ENCODE measurements at regions not wholly inside any gene's neighbourhood (a gene's known extent, or its start where the extent isn't known, plus 50 kb on each side); places are given as distances from the start of the nearest gene placed in this dataset.

DNA sequence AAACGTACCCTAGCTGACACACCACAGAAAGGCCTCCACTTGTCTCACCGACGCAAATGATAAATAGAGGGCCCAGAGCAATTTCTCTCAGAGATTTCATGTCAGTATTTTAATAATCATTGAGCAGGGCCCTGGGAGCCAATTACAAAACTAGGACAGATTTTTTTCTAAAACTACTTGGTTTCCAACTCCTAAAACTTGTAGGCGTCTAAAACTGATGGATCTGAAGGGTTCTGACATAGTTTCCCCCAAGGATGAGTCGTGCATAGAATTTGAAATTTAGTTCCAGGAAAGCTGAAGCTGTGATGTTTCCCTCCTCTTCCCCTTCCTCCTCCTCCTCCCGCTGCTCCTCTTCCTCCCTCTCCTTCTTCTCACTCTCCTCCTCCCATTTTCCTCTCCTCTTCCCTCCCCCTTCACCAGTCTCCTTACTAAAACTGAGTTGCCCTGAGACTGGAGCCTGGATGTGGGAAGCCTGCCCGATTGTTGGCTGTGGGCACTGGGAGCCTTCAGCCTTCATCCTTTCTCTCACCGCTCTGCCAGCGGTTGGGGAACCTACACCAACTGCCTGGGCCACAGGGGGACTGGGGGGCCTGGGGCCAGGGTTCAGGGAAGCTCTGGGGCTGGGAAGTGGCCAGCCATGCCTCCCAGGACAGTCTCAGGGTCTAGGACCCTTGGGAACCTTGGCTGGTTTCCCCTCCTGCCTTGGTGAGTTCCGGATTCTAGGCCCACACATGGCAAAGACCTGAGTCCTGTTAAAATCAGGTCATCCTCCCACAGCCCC is 73.9 kb upstream of the SLC6A11 start:
- H3K27ac ChIP-seq (ENCODE audit: extremely low read length, insufficient read depth, low read length): no peak overlapping the region
- no peaks in the 10 kb centered on the region for H3K36me3 ChIP-seq (replicated peaks in 1 of 2; ENCODE audit: control insufficient read depth in 1 of 2, insufficient read depth in 2 of 2, low read length in 2 of 2)
- no peaks in the 10 kb centered on the region for H3K79me2 ChIP-seq (ENCODE audit: insufficient read depth, low read length)
- 22% methylated on average over 9 of the region's 10 CpGs for WGBS (ENCODE audit: low lambda C conversion rate)
- no TSS peak for BruUV-seq (replicated peaks)
- no peak overlapping the region for H2AFZ ChIP-seq (ENCODE audit: low read length)
- H3K9me3 ChIP-seq (ENCODE audit: low read length): no peaks in the 10 kb centered on the region
- H3K9ac ChIP-seq (ENCODE audit: insufficient read depth, low read depth, low read length): no peak overlapping the region
- in situ Hi-C loops (cut with HindIII; ENCODE audit: extremely low pct_ligation_motif_present, low pct_unique_long_range_greater_than_20kb): no loop called here
- DNase-seq (ENCODE audit: low spot score) (no peak), FAIRE-seq (no peak), ATAC-seq (no peak)
- no peak for TF ChIP-seq ZNF337 (CRISPR knock-in tag; IDR thresholded peaks at IDR 0.05; ENCODE audit: borderline replicate concordance, low read depth)
- TF ChIP-seq, protein P1, sequence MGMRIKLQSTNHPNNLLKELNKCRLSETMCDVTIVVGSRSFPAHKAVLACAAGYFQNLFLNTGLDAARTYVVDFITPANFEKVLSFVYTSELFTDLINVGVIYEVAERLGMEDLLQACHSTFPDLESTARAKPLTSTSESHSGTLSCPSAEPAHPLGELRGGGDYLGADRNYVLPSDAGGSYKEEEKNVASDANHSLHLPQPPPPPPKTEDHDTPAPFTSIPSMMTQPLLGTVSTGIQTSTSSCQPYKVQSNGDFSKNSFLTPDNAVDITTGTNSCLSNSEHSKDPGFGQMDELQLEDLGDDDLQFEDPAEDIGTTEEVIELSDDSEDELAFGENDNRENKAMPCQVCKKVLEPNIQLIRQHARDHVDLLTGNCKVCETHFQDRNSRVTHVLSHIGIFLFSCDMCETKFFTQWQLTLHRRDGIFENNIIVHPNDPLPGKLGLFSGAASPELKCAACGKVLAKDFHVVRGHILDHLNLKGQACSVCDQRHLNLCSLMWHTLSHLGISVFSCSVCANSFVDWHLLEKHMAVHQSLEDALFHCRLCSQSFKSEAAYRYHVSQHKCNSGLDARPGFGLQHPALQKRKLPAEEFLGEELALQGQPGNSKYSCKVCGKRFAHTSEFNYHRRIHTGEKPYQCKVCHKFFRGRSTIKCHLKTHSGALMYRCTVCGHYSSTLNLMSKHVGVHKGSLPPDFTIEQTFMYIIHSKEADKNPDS (CRISPR knock-in tag; IDR thresholded peaks at IDR 0.05): no peak
- no peak for TF ChIP-seq SATB2 (CRISPR knock-in tag; IDR thresholded peaks at IDR 0.05)
- TF ChIP-seq, protein P2, sequence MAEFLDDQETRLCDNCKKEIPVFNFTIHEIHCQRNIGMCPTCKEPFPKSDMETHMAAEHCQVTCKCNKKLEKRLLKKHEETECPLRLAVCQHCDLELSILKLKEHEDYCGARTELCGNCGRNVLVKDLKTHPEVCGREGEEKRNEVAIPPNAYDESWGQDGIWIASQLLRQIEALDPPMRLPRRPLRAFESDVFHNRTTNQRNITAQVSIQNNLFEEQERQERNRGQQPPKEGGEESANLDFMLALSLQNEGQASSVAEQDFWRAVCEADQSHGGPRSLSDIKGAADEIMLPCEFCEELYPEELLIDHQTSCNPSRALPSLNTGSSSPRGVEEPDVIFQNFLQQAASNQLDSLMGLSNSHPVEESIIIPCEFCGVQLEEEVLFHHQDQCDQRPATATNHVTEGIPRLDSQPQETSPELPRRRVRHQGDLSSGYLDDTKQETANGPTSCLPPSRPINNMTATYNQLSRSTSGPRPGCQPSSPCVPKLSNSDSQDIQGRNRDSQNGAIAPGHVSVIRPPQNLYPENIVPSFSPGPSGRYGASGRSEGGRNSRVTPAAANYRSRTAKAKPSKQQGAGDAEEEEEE (CRISPR knock-in tag; IDR thresholded peaks at IDR 0.05; ENCODE audit: borderline replicate concordance): no peak
- TF ChIP-seq FOXA1 (IDR thresholded peaks at IDR 0.05): no peak
- TF ChIP-seq FOXA1 (CRISPR knock-in tag; IDR thresholded peaks at IDR 0.05): no peak
- TF ChIP-seq MED13 (CRISPR knock-in tag; IDR thresholded peaks at IDR 0.05): no peak
- no peak for TF ChIP-seq ZFP82 (CRISPR knock-in tag; IDR thresholded peaks at IDR 0.05; ENCODE audit: borderline replicate concordance)
- TF ChIP-seq ISX (CRISPR knock-in tag; conservative IDR thresholded peaks at IDR 0.05): no peak
- TF ChIP-seq, protein P3, sequence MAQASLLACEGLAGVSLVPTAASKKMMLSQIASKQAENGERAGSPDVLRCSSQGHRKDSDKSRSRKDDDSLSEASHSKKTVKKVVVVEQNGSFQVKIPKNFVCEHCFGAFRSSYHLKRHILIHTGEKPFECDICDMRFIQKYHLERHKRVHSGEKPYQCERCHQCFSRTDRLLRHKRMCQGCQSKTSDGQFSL (CRISPR knock-in tag; IDR thresholded peaks at IDR 0.05): no peak
- no peak for TF ChIP-seq ZNF790 (CRISPR knock-in tag; IDR thresholded peaks at IDR 0.05; ENCODE audit: borderline replicate concordance)
- intact Hi-C loops (cut with micrococcal nuclease; ENCODE audit: unreplicated experiment): no loop called here
- CTCF ChIA-PET (ENCODE audit: low intra/inter-chr PET ratio, low total read pairs): no interaction called here
- H4K20me1 ChIP-seq (ENCODE audit: insufficient read depth, low read length): no peaks in the 10 kb centered on the region; the same call in 1 of the 2 replicates
- POLR2A ChIA-PET: no interaction called here
- H3K4me2 ChIP-seq (ENCODE audit: low read depth, low read length): no peak overlapping the region
- no peaks in the 10 kb centered on the region for H3K4me1 ChIP-seq (ENCODE audit: insufficient read depth, low read length)
- peaks cover 0 to 11% of the 10 kb centered on the region in 2 experiments; a peak in 2 of 5 replicates for H3K27me3 ChIP-seq (ENCODE audit: control insufficient read depth in 1 of 2, insufficient read depth in 2 of 2, low read length in 2 of 2)
- H3K4me3 ChIP-seq (replicated peaks in 1 of 3; ENCODE audit: insufficient read depth in 1 of 3, low read depth in 2 of 3, low read length in 3 of 3): no peak overlapping the region

Data from HepG2 (cell line).